IMR-90 (cell line): ENCODE measurements at regions not wholly inside any gene's neighbourhood (a gene's known extent, or its start where the extent isn't known, plus 50 kb on each side); places are given as distances from the start of the nearest gene placed in this dataset.

ENCODE experiments used
- BHLHE40 ChIP-seq: fragments of 150-350 bp; IDR thresholded peaks from 2 replicates; pipeline ENCODE4 v1.6.1; 2016; ENCODE audit warnings: mild to moderate bottlenecking, low read depth, low read length
- CHD1 ChIP-seq: IDR thresholded peaks from 2 replicates; pipeline ENCODE4 v1.6.1; 2012; ENCODE audit warnings: low read depth, low read length, improper control_type of control experiment
- CTCF ChIP-seq: conservative IDR thresholded peaks from 2 replicates; pipeline ENCODE4 v1.5.1; 2012; ENCODE audit warnings: mild to moderate bottlenecking, low read depth, low read length, improper control_type of control experiment
- ELK1 ChIP-seq: fragments of 150-350 bp; IDR thresholded peaks from 2 replicates; pipeline ENCODE4 v1.6.1; 2016; ENCODE audit warnings: low read depth, mild to moderate bottlenecking, low read length, moderate library complexity, borderline replicate concordance
- FOS ChIP-seq: fragments of 150-350 bp; IDR thresholded peaks from 2 replicates; pipeline ENCODE4 v1.6.1; 2016; ENCODE audit warnings: low read depth, low read length
- MAFK ChIP-seq: IDR thresholded peaks from 2 replicates; pipeline ENCODE4 v1.6.1; 2012; ENCODE audit warnings: low read depth, low read length, improper control_type of control experiment
- MXI1 ChIP-seq: IDR thresholded peaks from 2 replicates; pipeline ENCODE4 v1.6.1; 2012; ENCODE audit warnings: low read depth, mild to moderate bottlenecking, low read length, moderate library complexity, borderline replicate concordance
- POLR2A ChIP-seq: IDR thresholded peaks from 2 replicates; pipeline ENCODE4 v1.6.1; 2012; ENCODE audit warnings: mild to moderate bottlenecking, low read depth, low read length
- RAD21 ChIP-seq: IDR thresholded peaks from 2 replicates; pipeline ENCODE4 v1.6.1; 2012; ENCODE audit warnings: low read length, improper control_type of control experiment
- RCOR1 ChIP-seq: IDR thresholded peaks from 2 replicates; pipeline ENCODE4 v1.6.1; 2012; ENCODE audit warnings: mild to moderate bottlenecking, low read length, improper control_type of control experiment; ENCODE audit not compliant: insufficient replicate concordance
- RFX5 ChIP-seq: IDR thresholded peaks from 2 replicates; pipeline ENCODE4 v1.8.0; 2012; ENCODE audit warnings: low read depth, mild to moderate bottlenecking, low read length, moderate library complexity
- SMC3 ChIP-seq: fragments of 150-350 bp; IDR thresholded peaks from 2 replicates; pipeline ENCODE4 v1.6.1; 2016; ENCODE audit warnings: low read depth, mild to moderate bottlenecking, antibody characterized with exemption, low read length, moderate library complexity
- USF2 ChIP-seq: fragments of 150-350 bp; IDR thresholded peaks from 2 replicates; pipeline ENCODE4 v1.6.1; 2017; ENCODE audit warnings: mild to moderate bottlenecking, antibody characterized with exemption, low read length, low read depth

GRCh38 chr3:104764496-104764895 lies 602.2 kb upstream of the ALCAM start:
- no peak for TF ChIP-seq CTCF
- no peak for TF ChIP-seq SMC3
- TF ChIP-seq CHD1 = no peak
- no peak for TF ChIP-seq POLR2A
- TF ChIP-seq RCOR1 = no peak
- TF ChIP-seq RFX5 = no peak
- no peak for TF ChIP-seq BHLHE40
- no peak for TF ChIP-seq FOS
- no peak for TF ChIP-seq ELK1
- no peak for TF ChIP-seq MXI1
- TF ChIP-seq MAFK = no peak
- no peak for TF ChIP-seq RAD21
- TF ChIP-seq USF2 = no peak
